Activated T-helper 9 cell treated with anti-CD3 and anti-CD28 coated beads, Interleukin-2, amount 50 U/mL, for 16 hours (primary cell): ENCODE measurements at regions not wholly inside any gene's neighbourhood (a gene's known extent, or its start where the extent isn't known, plus 50 kb on each side); places are given as distances from the start of the nearest gene placed in this dataset.
"Not testable (repeated sequence)": the region's sequence is repeated elsewhere in the genome, so short reads cannot be mapped to it uniquely, and the experiment has no call there.

Source experiments
- DNase-seq: peaks from one replicate; pipeline ENCODE4 v3.0.0-alpha.2; 2020; ENCODE audit warnings: low read depth

DNA sequence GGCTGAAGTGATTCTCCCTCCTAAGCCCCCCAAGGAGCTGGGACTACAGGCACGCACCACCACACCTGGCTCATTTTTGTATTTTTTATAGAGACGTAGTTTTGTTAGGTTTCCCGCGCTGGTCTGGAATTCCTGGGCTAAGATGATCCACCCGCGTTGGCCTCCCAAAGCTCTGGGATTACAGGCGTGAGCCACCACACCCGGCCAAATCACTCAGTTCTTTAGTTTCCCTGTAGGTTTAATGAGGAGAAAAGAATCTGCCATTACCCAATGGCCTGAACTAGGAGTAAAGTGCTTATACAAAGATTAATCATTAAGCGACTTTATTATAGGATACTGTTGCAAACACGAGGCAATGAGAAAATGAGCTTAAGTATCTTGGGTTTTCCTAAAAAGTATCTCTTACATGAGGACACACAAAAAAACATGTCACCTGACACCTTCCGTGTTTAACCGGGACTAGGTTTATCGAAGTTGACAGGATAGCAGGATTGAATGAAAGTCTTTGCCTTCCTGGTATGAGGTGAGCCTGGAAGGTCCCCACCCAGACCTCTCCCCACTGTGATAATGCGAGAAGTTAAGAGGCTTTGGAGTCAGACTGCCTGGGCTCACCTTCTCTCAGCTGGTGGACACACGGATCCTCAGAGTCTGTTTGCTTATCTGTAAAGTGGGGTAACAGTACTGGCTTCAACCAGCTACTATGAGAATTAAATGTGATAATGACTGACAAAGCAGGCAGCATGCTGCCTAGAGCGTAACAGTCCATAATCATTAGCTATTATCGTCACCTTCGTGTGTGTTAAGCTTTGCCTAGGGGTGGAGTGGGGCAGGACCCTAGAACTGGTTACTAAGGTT lies 133.5 kb upstream of the KRAS start:
- no peak for DNase-seq

DNA sequence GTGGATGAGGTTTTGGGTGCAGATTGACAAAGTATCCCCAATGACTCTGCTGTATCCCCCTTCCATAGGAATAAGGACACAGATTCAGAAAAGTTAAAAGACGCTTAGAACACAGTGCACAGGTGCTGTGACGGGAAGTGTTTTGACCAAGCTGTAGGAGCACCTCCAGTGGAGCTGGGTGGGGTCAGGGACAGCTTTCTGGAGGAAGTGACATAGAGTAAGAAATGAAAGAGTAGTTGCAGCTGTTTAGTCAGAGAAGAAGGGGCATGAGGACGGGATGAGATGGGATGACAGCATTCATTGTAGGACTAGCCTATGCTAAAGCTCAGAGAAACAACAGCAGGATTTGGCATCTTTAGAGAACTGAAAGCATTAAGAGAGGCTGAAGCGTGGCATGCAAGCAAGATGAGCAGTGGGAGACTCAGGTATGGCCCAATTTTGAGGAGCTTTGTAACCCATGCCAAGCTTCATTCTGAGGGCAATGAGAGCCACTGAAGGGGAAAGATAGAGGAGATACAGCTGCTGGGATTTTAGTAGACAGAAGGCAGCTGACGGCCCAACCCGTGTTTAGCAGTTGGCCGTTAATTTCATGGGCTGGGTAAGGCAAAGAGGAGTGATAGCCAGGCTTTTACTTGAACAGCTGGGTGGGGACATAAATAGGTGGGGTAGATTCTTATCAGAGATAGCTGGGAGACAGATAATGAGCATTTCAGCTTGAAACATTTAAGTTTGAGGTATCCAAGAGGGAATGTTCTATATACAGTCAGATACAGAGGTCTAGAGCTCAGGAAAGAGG lies 131.8 kb upstream of the KRAS start:
- no peak for DNase-seq

DNA sequence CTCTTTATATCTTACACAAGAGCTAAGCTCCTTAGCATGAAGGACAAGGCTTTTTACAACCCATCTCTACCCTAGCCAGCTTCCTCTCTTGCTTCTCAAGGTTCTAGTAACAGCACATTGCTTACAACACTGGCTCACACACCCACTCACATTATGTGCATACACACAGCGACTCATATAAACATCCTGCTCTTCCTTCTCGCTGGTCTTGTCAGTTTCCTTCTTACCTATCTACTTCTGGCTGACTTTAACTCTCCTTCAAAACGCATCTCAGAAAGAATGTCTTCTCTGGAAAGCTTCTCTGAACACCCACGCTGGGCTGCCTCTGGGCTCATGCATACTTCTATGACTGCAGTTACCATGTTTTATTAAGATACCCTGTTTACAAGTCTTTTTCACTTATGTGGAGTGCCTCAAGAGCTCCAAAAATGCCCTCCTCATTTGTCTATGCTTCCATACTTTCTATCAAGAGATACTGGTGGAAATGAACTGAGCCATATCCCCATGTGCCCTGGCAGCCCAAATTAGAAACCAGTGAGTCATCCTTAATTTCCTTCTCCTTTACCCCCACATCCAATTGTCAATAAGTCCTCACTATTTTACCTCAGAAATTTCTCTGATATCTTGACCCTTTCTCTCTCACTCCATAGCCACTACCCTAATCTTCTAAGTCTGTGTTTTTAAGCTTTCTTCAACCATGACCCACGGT lies 126.9 kb upstream of the KRAS start:
- DNase-seq: no peak

DNA sequence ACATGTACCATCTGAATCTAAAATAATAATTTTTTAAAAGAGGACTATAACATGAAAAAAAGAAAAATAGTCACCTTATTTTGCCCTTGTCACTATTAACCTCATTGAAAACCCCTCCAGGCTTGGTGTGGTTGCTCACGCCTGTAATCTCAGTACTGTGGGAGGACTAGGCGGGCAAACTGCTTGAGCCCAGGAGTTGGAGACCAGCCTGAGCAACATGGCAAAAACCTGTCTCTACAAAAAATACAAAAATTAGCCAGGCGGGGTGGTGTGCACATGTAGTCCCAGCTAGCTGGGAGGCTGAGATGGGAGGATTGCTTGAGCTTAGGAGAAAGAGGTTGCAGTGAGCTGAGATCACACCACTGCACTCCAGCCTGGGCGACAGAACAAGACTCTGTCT lies 126.3 kb upstream of the KRAS start:
- DNase-seq: no peak

DNA sequence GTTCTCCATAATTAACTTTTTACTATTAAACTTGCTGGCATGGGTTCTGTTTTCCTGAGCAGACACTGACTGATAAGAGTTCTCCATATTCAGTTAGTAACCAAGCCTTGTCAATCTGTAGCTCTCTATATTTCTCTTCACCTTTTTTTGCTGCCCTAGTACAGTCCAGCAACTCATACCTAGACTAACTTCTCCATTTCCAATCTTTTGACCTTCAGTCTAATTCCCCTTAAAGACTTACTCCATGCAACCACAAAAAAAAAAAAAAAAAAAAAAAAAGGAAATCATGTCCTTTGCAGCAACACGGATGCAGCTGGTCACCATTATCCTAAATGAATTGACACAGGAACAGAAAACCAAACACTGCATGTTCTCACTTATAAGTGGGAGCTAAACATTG lies 125.7 kb upstream of the KRAS start:
- DNase-seq: no peak

DNA sequence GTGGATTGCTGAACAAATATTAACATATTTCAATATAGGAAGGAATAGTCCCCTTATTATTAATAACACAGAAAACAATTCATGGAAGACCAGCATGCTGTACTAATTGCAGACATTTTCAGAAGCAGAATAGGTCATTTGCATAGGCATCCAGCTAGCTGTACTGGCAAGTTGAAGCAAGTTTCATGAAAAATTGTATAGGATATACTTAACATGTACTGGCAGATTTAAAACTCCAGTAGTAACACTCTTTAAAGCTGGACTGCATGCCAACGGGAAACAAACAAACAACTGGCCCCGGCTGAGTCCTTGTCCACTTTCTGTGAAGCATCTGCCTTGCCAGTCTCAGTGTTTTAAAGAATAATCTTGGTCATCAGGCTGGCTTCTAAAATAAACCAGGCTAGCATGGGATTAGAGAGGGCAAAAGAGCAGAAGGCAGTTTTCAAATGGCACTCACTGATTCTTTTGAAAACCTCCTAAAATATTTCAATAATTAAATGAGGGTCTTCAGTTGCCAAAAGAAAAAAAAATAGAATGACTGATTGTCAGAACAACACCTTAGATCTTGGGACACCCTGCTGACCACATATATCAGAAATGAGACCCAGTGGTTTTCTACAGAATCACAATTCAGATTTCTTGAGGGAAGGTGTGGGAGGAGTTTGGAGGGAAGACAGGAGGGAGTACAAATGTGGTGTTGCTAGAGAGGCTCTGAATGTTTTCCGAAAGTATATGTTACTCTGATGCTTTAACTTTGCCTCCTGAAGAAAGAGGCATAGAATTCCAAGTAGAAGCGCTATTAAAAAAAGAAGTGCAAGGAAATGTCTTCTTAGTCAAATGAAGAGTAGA lies 122.5 kb upstream of the KRAS start:
- DNase-seq: no peak

DNA sequence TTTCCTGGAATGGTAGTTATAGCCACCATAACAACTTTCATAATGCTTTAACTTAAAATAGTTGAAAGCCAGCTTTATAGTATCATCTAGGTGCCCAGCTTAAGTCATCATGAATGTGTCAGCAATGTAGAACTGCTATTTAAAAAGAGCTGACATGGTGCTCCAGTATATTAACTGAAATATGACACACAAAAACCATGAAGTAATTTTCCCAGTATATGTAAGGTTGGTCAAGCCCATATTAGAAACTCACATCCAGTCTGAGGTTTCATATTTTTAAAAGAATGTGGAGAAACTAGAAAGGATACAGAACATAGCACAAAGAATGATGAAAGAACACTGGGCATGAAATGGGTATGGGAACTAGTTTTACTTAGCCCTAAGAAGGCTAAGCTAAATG lies 121.3 kb upstream of the KRAS start:
- no peak for DNase-seq

DNA sequence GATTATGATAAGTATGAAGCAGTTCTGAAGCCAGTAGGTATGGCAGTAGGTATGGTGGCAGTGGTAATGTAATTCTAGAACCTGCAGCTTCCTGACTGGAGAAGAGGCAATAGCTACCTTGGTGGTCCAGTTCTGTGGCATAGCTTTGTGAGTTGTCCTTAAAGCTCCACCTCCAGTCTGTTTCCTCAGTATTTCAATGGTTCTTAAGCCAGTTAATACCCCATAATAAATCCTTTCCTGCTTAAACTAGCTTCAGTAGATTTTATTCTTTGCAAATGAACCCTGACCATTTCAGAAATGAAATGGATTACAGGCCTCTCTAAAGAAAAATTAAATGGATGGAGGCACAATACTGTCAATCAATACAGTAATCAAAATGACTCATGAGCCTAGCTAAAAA lies 117.8 kb upstream of the KRAS start:
- DNase-seq: no peak

DNA sequence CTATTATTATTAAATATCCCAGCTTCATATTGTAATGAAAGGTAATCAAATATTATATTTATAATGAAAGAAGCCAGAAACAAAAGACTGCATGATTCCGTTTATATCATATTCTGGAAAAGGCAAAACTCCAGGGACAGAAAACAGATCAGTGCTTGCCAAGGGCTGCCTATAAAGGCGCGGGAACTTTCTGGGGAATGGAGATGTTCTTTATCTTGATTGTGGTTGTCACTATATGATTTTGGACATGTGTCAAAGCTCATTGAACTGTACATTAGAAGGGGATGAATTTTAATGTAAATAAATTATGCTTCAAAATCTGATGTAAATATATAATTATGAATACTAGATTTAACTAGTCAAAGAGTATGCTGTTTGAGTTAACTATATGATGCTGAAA lies 115.4 kb upstream of the KRAS start:
- no peak for DNase-seq

DNA sequence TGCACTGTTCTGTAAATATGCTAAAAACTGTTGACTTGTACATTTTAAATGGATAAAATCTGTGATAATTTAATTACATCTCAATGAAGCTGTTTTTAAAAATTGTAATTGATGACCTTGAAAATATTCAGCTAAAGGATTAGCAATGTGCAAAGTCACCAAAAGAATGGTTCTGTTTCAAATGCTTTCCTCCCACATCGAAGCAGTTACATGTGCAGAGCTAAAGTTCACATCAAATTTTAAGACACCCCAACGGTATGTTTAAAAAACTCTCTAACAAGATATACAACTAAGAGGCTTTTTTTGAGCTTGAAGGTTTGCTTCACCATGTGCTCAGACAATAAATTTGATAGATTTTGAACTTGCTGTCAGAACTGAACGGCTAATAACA lies 114.6 kb upstream of the KRAS start:
- DNase-seq: no peak

DNA sequence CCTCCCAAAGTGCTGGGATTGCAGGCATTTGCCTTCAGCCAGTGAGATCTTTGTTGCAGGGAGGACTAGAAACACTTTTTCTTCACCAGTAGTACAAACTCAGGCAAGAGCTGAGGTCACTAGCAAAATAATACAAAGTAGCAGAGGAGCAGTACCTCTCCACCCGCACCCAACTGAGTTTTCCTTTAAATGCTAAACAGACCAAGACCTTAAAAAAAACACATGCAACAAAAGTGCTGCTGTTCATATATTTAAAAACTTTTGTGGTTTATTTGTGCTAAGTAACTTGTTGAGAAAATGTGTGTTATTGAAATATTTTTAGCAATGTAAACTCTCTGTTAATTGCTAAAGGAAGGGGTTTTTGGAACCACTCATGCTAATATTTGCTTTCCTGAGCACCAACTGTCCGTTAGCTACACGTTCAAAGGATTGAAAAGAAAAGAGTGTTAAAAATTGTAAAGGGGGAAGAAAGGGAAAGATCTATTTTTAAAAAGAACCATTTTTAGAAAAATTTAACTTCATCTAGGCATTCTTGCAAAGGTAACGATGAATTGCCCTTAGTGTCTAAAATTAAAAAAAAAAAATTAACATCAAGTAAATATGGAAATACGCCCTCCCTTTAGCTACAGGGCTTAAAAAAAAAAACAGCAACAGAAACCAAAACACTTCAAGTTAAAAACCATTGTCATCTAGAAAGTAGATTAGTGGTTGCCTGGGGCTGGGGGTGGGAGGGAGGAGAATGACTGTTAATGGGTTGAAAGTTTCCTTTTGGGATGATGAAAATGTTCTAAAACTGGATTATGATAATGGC lies 114.0 kb upstream of the KRAS start:
- peak; percentile 32 for DNase-seq

DNA sequence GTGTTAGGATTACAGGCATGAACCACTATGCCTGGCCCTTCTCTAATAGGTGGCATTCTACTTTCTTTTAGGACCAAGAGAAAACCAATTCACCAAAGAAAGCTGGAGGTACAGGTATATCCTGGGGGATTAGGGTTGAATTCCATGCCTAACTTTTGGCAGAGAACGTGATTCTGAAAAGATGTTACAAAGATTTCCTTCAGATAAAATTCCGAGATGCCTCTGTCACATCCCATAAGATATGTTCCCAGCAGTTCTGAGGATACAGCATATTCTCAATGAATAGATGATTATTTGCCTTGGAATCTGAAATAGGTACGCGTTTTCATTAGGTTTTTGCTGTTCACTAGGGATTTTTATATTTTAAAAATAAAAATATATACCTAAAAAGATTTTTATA lies 111.9 kb upstream of the KRAS start:
- DNase-seq: no peak

DNA sequence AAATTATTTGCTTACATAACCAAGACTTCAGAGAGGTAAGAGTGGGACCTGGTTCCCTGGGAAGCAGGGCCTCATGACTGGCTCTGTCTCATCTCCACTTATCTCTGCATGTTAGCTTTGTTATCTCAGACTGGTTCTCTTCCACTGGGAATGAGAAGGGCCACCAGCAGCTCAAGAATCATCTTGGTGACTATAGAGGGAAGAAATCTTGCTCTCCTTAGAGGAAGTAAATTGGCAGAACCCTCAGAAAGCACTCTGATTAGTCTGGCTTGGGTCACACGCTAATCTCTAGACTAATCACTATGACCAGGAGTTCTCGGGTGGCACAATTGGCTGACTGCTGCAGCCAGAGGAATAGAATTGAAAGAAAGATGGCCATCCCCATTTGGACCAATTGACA lies 110.8 kb upstream of the KRAS start:
- no peak for DNase-seq

DNA sequence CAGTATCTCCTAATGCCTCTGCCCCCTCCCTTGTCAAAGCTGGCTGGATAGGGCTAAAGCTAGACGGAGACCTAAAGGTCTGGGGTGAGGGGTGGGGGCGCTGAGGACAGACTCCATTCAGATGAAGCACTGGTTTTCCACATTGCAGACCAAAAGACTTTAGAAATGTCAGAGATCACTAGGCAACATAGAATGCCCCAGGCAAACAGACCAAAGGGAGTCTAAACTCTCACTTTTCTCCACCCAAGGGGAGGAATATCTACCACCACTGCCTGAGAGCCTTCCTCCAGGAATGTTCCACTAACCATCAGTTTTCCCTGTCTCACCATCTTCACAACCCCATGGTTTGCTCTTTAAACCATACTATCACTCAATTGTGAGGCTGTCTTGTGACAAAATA lies 106.9 kb upstream of the KRAS start:
- no peak for DNase-seq

DNA sequence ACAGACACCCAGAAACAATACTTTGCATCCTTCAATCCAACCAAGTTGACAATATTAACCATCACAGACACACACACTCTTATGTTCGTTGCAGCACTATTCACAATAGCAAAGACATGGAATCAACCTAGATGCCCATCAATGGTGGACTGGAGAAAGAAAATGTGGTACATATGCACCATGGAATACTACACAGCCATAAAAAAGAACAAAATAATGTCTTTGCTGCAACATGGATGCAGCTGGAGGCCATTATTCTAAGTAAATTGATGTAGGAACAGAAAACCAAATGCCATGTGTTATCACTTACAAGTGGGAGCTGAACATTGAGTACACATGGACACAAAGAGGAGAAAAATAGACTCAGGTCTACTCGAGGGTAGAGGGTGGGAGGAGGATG lies 102.2 kb upstream of the KRAS start:
- DNase-seq: not testable (repeated sequence)

DNA sequence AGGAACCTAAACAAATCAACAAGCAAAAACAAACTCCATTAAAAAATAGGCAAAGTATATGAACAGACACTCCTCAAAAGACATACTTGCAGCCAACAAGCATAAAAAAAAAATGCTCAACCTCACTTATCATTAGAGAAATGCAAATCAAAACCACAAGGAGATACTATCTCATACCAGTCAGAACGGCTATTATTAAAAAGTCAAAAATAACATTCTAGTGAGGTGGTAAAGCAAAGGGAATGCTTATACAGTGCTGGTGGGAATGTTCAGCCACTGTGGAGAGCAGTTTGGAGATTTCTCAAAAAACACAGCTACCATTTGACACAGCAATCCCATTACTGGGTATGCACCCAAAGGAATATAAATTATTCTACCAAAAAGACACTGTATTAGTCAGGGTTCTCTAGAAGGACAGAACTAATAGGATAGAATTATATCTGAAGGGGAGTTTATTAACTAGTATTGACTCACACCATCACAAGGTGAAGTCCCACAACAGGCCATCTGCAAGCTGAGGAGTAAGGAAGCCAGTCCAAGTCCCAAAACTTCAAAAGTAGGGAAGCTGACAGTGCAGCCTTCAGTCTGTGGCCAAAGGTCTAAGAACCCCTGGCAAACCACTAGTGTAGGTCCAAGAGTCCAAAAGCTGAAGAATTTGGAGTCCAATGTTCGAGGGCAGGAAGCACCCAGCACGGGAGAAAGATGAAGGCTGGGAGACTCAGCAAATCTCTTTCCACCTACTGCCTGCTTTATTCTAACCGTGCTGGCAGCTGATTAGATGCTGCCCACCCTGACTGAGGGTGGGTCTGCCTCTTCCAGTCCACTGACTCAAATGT lies 101.6 kb upstream of the KRAS start:
- DNase-seq: no peak

DNA sequence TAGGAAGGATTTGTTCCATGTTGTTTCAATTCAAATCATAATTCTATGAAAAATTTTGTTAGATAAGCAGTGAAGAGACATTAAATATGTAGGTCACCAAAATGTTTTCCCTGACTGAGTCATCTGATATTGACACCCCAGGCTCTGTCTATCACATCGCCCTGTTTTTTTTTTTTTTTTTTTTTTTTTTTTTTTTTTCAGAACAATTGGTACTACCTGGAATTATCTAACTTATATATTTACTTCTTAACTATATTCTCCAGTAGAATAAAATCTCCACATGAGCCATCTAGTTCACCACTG lies 97.8 kb upstream of the KRAS start:
- no peak for DNase-seq

DNA sequence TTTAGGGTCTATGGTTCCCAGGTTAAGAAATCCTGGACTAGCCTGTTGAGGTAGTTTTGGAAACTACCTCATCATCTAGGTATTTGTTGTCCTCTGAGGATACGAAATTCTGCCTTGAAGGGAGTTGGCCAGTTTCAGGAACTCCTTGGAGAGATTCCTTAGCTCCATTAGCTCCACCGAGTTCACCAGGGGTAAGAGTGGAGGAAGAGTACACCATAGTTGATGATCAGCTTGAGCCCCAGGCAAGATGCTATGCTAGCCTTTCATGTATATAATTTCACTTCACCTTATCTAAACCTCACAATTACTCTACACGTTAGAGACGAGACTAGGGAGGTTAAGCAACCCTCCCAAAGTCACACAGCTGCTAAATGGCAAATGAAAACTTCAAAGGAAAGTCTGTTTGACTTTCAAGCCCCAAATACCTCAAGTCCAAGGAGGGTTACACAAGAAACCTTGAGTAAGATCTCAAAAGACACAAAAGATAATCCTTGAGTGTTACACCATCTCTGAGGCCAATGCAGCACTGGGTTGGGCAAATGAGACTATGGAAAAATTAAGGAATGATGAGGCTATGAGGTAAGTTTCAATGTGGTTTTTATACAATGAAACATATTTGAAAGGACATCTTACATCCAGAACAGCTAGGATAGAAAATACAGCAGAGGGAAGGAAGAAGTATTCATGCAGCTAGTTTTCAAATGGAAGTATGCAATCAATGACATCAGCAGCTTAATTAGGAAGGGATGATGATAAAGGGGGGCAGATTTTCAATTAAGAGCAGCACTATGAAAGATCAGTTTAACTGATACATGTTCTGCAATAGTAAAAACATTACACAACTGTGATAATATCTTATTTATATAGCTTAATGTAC lies 97.2 kb upstream of the KRAS start:
- no peak for DNase-seq

DNA sequence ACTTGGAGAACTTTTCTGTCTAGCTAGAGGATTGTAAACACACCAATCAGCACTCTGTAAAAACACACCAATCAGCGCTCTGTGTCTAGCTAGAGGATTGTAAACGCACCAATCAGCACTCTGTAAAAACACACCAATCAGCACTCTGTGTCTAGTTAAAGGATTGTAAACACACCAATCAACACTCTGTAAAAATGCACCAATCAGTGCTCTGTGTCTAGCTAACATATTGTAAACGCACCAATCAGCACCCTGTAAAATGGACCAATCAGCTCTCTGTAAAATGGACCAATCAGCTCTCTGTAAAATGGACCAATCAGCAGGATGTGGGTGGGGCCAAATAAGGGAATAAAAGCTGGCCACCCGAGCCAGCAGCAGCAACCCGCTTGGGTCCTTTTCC lies 91.1 kb upstream of the KRAS start:
- not testable (repeated sequence) for DNase-seq
